Stimulated activated CD4-positive, alpha-beta T cell treated with anti-CD3 and anti-CD28 coated beads, Interleukin-1b, Interleukin-23, amount 100 ng/mL, for 1 hour (primary cell): ENCODE measurements at regions not wholly inside any gene's neighbourhood (a gene's known extent, or its start where the extent isn't known, plus 50 kb on each side); places are given as distances from the start of the nearest gene placed in this dataset.

Experiments
- DNase-seq, 2 donors: peaks; one replicate each; pipeline ENCODE4 v3.0.0-alpha.2; 2020; ENCODE audit warnings: low read depth in 2 of 2

- DNase-seq: no peak
Observed at GRCh38 chr19:28234637-28235036, 978.3 kb downstream of the UQCRFS1 start.

- no peak for DNase-seq
Observed at GRCh38 chr19:28228854-28229253, 984.1 kb downstream of the UQCRFS1 start.

GRCh38 chr19:28224441-28224840 is 988.5 kb downstream of the UQCRFS1 start:
- no peak for DNase-seq

- DNase-seq: no peak
Observed at GRCh38 chr19:28221736-28222135, 991.2 kb downstream of the UQCRFS1 start.

- no peak for DNase-seq
Observed at GRCh38 chr19:28218728-28219127, 994.2 kb downstream of the UQCRFS1 start.

- DNase-seq: no peak
Observed at GRCh38 chr19:28217022-28217421, 995.9 kb downstream of the UQCRFS1 start.

DNA sequence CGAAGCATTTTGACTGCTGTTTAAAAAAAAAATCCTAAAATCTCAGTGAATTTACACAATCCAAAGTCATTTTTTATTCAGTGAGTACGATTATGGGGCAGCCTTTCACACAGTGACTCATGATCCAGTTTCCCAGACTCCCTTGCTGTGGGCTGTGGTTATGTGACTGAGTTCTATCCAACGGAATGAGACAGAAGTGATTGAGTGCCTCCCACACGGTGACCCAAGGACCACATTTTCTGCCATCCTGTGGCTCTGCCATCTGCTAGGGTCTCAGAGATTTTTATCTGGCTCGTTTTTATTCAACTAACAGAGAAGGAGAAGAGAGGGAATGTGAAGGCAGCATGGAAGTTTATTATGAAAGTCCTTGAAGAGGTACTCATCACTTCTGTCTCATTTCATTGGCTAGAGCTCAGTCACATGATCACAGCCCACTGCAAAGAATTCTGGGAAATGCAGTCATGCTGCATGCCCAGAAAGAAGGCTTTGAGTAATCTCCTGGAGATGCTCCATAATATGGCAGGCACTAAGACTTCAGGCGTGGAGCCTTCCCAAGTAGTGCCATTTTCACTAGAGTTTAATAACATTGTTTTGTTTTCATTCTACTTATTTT is 999.4 kb downstream of the UQCRFS1 start:
- DNase-seq: no peak

DNA sequence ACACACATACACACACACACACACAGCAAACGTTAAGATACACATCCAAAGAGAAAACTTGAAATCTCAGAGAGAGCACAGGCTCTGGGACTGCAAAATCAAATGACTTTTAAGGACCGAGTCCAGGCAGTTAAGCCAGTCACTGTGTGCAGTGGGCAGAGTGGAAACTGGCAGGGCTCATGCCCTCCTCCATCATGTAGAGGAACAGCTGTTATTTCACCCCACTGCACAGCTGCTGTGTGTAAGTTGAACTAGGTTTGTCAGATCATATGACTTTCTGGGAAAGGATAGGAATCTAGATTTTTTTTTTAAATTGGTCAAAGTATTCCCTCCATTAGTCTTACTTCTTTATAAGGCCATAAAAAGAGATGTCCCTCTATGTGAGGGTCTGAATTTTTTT is 1002.1 kb downstream of the UQCRFS1 start:
- no peak for DNase-seq

- no peak for DNase-seq
Observed at GRCh38 chr19:28208745-28209144, 1004.2 kb downstream of the UQCRFS1 start.

GRCh38 chr19:28207244-28207643 is 1005.7 kb downstream of the UQCRFS1 start:
- no peak for DNase-seq

- DNase-seq: no peak
Observed at GRCh38 chr19:28201462-28201943, 1011.4 kb downstream of the UQCRFS1 start.

DNA sequence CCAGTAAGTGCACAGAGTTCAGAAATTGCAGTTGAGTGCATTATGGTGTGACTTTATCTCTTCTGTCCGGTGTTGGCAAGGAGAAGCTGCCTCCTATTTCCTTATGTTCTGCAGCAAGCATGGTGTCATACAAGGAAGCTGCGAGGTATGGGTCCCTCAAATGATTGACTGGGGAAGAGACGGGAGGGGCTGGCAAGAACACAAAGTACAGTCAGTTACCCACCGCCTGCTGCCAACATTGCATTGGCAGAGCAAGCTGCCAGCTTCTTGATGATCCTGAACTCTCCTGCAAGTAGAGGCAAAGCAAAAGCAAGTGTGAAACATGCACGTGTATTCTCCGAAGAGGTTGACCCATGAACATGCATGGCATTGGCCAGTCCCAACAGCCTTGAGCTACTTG is 1013.6 kb downstream of the UQCRFS1 start:
- DNase-seq: no peak

GRCh38 chr19:28196961-28197360 is 1016.0 kb downstream of the UQCRFS1 start:
- DNase-seq: no peak

GRCh38 chr19:28196101-28196500 is 1016.9 kb downstream of the UQCRFS1 start:
- no peak for DNase-seq

DNA sequence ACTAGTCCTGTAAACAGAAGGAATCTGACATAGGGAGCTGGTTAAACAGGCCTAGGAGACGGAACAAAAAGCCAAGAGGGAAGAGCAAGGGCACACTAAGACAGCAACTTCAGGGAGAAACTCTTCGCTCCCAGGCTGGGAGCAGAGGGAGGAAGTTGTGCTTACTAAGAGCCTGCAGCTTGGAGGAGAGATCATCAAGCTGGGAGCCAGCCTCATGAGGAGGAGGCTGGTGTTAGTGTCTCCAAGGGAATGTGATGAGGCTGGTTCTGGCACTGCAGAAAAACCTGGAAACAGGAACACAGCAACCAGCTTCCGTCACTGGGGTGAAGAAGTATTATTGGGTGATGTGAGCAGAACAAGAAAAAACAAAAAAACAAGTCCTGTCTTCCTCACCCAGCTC is 1027.3 kb downstream of the UQCRFS1 start:
- no peak for DNase-seq

GRCh38 chr19:28184997-28185396 is 1028.0 kb downstream of the UQCRFS1 start:
- DNase-seq: no peak

DNA sequence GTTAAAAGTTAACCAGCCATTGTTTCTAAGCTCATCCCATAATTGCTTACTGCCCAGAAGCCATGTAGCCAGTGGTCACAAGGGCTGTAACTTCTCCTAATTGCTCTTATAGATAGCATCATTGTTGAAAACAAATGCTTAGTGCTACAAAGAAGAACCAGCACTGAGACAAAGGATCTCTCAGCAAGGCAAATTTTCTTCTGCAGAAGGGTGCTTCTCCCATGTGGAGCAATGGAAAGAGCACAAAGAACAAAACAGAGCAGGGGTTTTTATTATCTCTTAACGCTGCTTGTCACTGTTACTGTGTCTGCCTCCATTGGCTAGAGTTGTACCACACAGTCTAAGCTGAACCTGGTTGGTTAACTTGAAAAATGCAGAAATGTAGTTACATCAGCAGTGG is 1036.8 kb downstream of the UQCRFS1 start:
- no peak for DNase-seq

GRCh38 chr19:28171983-28172382 is 1041.0 kb downstream of the UQCRFS1 start:
- DNase-seq: no peak

GRCh38 chr19:28170066-28170465 is 1042.9 kb downstream of the UQCRFS1 start:
- DNase-seq: no peak

DNA sequence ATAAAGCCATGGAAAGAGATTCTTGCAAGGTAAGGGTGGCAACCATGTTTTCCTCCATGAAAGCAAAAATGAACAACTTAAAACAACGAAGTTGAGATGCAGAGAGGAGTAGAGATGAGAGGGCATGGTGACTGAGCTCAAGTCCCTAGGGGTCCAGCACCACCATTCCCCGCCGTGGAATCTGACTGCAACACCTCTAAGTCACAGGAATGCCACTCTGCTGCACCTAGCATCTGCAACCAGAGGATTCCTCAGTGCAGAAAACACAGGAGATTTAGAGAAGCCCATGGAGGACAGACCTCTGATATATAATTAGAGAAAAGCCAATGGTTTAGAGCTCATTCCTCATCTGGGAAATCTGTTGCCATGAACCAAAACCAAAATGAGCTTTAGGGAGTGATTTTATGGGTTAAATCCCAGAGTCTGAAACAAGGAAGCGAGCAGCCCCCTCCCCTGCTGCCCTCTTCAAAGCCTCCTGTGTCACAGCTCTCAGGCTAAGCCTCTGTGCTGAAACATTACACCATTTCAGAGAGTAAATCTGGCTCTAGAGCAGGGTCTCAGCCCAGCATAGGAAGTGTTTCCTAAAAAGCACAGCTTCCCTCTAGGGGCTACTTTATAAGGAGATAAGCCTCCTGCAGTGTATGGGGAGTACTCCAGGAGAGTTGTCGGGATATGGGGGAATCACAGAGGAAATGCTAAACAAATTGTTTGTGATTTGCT is 1043.6 kb downstream of the UQCRFS1 start:
- DNase-seq: no peak

- DNase-seq: no peak
Observed at GRCh38 chr19:28168557-28168956, 1044.4 kb downstream of the UQCRFS1 start.

GRCh38 chr19:28166025-28166424 is 1046.9 kb downstream of the UQCRFS1 start:
- no peak for DNase-seq

GRCh38 chr19:28164214-28164613 is 1048.7 kb downstream of the UQCRFS1 start:
- no peak for DNase-seq

DNA sequence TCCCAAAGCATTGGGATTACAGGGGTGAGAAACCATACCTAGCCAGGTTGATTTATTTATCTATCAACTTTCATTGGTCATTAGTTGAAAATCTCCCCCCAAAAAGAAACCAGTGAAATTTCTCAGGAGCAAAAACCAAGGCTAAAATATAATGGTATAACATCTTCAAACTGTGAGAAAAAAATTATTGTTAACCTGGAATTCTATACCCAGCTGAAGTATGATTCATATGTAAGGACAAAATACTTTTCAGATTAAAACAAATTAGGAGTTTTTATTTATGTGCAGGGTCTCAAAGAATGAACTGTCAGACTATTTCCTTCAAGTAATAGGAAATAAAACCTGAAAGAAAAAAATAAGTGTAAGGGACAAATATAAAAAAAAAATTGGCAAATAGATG is 1053.9 kb downstream of the UQCRFS1 start:
- no peak for DNase-seq
